GM18520 (cell line): ENCODE measurements at regions not wholly inside any gene's neighbourhood (a gene's known extent, or its start where the extent isn't known, plus 50 kb on each side); places are given as distances from the start of the nearest gene placed in this dataset.
A peak's percentile ranks its signal among the peaks of the same experiment; 100 is the strongest.

Experiments
- ATAC-seq: cut with Tn5 transposase; IDR thresholded peaks from one replicate; pipeline ENCODE4 v1.9.1; 2021; ENCODE audit not compliant: unreplicated experiment

DNA sequence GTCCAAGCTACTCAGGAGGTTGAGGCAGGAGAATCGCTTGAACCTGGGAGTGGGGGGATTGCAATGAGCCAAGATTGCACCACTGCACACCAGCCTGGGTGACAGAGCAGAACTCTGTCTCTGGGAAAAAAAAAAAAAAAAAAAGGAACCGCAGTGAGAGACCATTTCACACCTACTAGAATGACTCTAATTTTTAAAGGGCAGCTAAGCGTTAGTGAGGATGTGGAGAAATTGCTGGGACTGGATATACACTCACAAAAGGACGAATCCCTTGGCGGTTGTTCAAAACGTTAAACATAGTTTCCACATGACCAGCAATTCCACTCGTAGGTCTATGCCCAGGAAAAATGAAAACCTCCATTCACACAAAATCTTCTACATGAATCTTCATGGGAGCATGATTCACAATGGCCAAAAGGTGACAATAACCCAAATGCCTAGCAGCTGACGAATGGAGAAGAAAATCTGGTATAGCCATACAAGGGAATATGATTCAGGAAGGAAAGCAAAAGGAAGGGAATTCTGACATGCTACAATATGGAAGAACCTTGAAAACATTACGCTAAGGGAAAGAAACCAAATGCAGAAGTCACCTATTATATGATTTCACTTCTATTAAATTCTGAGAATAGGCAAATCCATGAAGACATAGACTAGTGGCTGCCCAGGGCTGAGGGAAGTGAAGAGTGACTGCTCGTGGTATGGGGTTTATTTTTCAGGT is 127.0 kb downstream of the CHSY1 start:
- no peak for ATAC-seq

DNA sequence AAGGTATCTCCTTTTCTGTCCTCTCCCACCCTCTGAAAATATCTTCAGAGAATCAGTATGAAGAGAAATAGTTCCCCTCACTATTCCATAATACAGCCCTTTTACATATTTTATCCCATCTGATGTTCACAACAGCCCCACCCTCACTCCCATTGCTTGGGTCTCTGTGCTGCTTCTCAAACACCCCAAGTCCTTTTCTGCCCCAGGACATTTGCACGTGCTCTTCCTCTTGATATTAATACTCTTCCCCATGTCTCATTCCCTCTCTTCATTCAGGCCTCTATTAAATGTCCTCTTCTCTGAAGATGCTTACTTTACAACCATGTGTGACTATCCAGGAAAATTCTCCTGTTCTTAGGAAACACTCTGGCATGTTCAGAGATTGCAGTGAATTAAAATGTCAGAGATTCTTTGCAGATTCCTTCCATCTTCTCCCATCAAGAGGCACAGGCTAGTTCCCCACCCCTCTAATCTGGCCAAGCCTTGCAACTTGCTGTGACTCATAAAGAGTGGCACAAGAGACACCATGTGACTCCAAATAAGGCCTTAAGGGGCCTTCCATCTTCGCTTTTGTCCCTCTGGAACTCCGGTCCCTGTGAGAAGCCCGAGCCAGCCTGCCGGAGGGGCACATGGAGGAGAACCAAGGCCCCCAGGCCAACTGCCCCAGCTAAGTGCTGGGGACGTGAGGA is 128.5 kb downstream of the CHSY1 start:
- no peak for ATAC-seq

GRCh38 chr15:101122806-101123205 is 129.0 kb downstream of the CHSY1 start:
- ATAC-seq = no peak

GRCh38 chr15:101122266-101122665 is 129.6 kb downstream of the CHSY1 start:
- no peak for ATAC-seq

DNA sequence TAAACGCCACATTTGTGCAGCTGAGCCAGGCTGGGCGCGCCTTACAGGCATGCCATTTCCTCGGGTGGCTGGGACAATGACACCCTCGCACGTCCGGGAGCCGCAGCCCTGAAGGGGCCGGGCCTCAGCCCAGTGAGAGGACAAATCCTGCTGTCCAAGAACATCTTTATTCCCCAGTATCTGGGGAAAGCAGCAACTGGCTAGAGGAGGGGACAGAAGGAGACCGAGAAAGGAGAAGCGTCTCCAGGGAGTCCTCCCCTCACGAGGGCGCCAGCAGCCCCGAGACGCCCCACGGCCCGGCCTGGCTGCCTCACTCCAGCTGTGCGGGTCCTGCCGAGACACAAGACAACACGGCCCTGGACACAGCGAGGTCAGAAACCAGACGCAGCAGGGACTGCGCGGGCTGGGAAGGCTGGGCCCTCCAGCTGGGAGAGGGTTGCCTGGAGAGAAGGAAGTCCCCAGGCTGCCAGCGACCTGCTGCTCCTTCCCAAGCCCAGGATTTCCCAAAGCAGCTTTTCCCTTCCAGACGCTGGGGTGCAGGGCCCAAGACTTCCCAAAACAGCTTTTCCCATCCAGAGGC is 130.2 kb downstream of the CHSY1 start:
- peak; percentile 42 for ATAC-seq

DNA sequence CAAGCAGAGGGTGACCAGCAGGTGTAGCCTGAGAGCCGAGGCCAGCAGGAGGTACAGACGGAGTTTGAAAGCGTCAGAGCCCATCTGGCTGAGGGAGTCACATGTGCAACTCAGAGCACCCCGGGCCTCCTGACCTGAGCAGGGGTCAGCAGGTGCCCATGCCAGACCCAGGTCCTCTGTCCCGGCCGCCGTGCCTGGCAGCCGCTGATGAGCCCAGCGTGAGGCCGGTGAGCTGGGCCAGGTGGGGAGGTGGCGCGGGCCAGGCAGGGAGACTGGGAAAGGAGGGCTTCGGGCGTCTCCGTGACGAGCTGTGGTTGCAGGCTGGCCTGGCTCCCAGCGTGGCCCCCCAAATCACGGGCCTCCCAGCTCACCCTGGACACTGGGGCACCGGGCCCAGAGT is 130.9 kb downstream of the CHSY1 start:
- ATAC-seq = no peak

- no peak for ATAC-seq
Observed at GRCh38 chr15:101120473-101120872, 131.4 kb downstream of the CHSY1 start.
